ENCODE measurements at regions not wholly inside any gene's neighbourhood (a gene's known extent, or its start where the extent isn't known, plus 50 kb on each side); places are given as distances from the start of the nearest gene placed in this dataset.
"Not testable (repeated sequence)": the region's sequence is repeated elsewhere in the genome, so short reads cannot be mapped to it uniquely, and the experiment has no call there.

DNA sequence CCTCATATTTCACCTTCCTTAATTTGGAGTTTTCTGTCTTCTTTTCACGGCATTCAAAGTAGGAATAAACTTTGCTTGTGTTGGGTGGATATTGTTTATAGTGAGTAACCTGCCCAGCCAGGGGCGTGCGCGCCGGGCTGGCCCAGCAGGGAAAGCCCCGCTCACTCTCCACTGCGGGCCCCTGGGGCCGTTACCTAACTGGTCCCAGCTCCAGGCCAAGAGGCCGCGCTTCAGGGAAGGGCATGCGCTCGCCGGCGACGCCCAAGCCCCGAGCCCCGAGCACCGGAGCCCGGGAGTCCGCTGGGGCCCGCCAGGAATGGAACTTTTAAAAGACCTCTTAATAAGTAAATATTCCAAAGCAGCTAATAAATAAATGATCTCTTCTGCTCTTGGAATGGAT lies 601.3 kb upstream of the ANKRD30A start:
- H3K27me3 ChIP-seq (ENCODE audit: control insufficient read depth, insufficient read depth, low read length); H3K4me1 ChIP-seq (ENCODE audit: control insufficient read depth, insufficient read depth, low read length); H3K9ac ChIP-seq (ENCODE audit: low read length); H3K9me3 ChIP-seq (ENCODE audit: control insufficient read depth, low read length); H3K4me3 ChIP-seq (ENCODE audit: low read length); H3K36me3 ChIP-seq (ENCODE audit: control insufficient read depth, insufficient read depth, low read length): not testable (repeated sequence)

DNA sequence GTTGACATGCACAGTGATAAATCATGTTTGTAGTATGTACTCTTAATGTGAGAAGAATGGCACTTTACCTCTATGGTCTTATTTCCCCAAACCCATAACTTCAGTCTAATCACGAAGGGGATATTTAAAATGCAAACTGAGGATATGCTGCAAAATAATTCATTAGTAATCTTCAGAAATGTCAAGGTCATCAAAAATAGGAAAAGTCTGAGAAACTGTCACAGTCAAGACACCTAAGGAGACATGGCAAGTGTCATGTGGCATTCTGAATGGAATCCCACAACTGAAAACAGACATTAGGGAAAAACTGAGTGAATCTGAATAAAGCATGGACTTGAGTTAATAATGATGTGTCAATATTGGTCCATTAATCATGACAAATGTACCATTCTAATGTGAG lies 605.5 kb upstream of the ANKRD30A start:
- H3K27me3 ChIP-seq (ENCODE audit: control insufficient read depth, insufficient read depth, low read length) = no peaks in the 10 kb centered on the region
- no peak overlapping the region for H3K9ac ChIP-seq (ENCODE audit: low read length)
- no peaks in the 10 kb centered on the region for H3K9me3 ChIP-seq (ENCODE audit: control insufficient read depth, low read length)
- no peaks in the 10 kb centered on the region for H3K4me1 ChIP-seq (ENCODE audit: control insufficient read depth, insufficient read depth, low read length)
- H3K4me3 ChIP-seq (ENCODE audit: low read length) = no peak overlapping the region
- no peaks in the 10 kb centered on the region for H3K36me3 ChIP-seq (ENCODE audit: control insufficient read depth, insufficient read depth, low read length)

DNA sequence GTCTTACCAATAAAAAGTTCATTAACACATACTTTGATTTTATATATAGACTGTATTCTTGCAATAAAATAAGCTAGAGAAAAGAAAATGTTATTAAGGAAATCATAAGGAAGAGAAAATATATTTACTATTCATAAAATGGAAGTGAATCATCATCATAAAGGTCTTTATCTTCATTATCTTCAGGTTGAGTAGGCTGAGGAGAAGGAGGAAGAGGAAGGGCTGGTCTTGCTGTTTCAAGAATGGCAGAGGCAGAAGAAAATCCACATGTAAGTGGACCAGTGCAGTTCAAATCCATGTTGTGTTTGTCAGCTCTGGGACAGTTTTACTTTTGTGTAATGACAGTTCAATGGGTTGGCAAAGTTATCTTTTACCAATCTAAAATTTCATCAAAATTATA lies 609.1 kb upstream of the ANKRD30A start:
- Histone ChIP-seq H3K9ac (ENCODE audit: low read length) (no peak overlapping the region), H3K36me3 (ENCODE audit: control insufficient read depth, insufficient read depth, low read length) (no peaks in the 10 kb centered on the region), H3K9me3 (ENCODE audit: control insufficient read depth, low read length) (no peaks in the 10 kb centered on the region), H3K27me3 (ENCODE audit: control insufficient read depth, insufficient read depth, low read length) (no peaks in the 10 kb centered on the region), H3K4me3 (ENCODE audit: low read length) (no peak overlapping the region), H3K4me1 (ENCODE audit: control insufficient read depth, insufficient read depth, low read length) (no peaks in the 10 kb centered on the region)

DNA sequence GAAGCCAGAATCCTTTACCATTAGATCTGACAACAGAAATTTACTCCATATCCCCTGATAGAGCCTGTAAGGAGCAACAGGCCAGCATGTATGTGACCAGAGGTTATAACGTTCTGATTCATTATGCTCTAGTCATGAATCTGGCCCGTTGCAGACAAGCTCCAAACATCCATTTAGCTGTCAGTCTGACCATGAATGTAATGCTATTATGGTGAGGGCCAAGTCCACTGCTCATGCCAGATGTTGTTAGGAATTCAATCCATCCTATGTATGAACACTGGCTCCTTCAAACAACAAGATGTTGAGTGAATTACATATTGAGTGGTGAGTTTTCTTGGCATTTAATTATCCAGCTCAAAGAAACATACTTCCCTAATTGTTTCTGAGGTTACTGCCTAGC lies 610.1 kb upstream of the ANKRD30A start:
- no peaks in the 10 kb centered on the region for H3K27me3 ChIP-seq (ENCODE audit: control insufficient read depth, insufficient read depth, low read length)
- H3K4me1 ChIP-seq (ENCODE audit: control insufficient read depth, insufficient read depth, low read length) = no peaks in the 10 kb centered on the region
- H3K9me3 ChIP-seq (ENCODE audit: control insufficient read depth, low read length) = no peaks in the 10 kb centered on the region
- no peak overlapping the region for H3K4me3 ChIP-seq (ENCODE audit: low read length)
- no peak overlapping the region for H3K9ac ChIP-seq (ENCODE audit: low read length)
- no peaks in the 10 kb centered on the region for H3K36me3 ChIP-seq (ENCODE audit: control insufficient read depth, insufficient read depth, low read length)

DNA sequence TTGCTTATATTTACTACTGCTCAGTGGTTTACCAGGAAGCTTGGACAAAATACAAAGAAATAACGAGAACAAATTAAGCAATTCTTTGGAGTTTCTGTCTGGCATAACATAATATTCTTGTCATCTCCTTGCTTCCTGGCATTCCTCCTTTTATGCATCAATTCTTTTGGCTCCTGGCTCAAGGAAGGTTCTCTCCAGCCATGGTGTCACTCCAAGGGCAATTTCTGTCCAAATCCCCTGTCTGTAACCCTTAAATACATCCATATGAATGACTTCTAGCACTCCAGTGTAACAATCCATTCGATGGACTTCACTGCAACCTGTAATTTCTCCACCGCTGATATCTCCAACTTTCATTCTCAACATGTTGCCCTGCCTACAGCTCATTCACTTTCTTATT lies 617.7 kb upstream of the ANKRD30A start:
- Histone ChIP-seq H3K27me3 (ENCODE audit: control insufficient read depth, insufficient read depth, low read length) (no peaks in the 10 kb centered on the region), H3K4me3 (ENCODE audit: low read length) (no peak overlapping the region), H3K4me1 (ENCODE audit: control insufficient read depth, insufficient read depth, low read length) (no peaks in the 10 kb centered on the region), H3K9ac (ENCODE audit: low read length) (no peak overlapping the region), H3K9me3 (ENCODE audit: control insufficient read depth, low read length) (no peaks in the 10 kb centered on the region), H3K36me3 (ENCODE audit: control insufficient read depth, insufficient read depth, low read length) (no peaks in the 10 kb centered on the region)

DNA sequence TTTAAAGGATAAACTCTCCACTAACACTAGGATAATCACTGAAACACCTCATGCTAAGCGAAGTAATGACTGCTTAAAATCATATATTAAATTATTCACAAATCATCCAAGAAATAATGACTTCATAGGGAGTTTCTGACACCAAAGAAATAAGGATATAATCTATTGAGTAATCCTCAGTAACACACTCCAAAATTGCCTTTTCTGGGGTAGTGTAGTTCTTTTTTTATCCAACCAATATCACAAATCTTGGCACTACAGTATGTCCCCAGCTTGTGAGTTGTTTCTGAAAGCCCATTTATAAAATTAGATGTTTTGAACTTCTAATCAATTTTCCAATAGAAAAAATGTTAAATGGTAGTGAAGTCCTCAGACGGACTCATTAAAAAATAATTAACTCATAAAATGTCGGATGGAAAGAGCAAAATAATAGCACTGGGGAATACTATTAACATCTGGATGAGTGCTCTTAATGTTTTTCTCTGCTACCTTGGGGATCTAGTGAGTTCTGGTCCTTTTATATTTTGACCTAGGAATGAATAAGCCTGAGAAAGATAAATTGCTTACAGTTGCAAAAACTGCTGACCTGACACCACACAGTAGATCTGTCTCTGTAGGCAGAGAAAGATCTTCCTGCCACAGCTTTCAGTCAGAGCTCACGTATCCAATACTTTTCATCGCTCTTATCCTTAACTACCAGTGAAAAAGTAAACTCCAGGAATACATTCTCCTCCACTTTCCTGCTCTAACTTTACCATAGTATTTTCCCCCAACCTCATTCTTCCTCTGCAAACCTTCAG lies 618.5 kb upstream of the ANKRD30A start:
- no peak overlapping the region for H3K9ac ChIP-seq (ENCODE audit: low read length)
- no peaks in the 10 kb centered on the region for H3K36me3 ChIP-seq (ENCODE audit: control insufficient read depth, insufficient read depth, low read length)
- H3K9me3 ChIP-seq (ENCODE audit: control insufficient read depth, low read length) = no peaks in the 10 kb centered on the region
- no peaks in the 10 kb centered on the region for H3K27me3 ChIP-seq (ENCODE audit: control insufficient read depth, insufficient read depth, low read length)
- H3K4me1 ChIP-seq (ENCODE audit: control insufficient read depth, insufficient read depth, low read length) = no peaks in the 10 kb centered on the region
- no peak overlapping the region for H3K4me3 ChIP-seq (ENCODE audit: low read length)

DNA sequence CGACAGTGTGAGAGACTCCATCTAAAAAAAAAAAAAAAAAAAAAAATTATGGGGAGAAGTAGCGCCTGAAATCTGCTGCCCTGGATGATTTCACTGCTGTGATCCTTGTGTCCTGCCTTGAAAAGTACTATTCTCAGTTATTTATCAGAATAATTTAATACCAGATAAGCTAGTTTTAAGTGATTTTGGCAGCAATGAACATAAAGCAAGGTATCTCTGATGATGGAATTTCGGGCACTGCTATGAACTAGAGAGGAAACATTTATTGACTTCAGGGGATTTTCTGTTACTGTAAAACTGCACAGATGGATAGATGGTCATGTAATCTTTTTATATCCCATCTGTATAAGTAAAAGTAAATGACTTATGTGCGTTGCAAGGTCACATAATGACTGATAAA lies 619.1 kb upstream of the ANKRD30A start:
- no peaks in the 10 kb centered on the region for H3K4me1 ChIP-seq (ENCODE audit: control insufficient read depth, insufficient read depth, low read length)
- no peaks in the 10 kb centered on the region for H3K27me3 ChIP-seq (ENCODE audit: control insufficient read depth, insufficient read depth, low read length)
- no peak overlapping the region for H3K4me3 ChIP-seq (ENCODE audit: low read length)
- no peaks in the 10 kb centered on the region for H3K9me3 ChIP-seq (ENCODE audit: control insufficient read depth, low read length)
- no peaks in the 10 kb centered on the region for H3K36me3 ChIP-seq (ENCODE audit: control insufficient read depth, insufficient read depth, low read length)
- no peak overlapping the region for H3K9ac ChIP-seq (ENCODE audit: low read length)

DNA sequence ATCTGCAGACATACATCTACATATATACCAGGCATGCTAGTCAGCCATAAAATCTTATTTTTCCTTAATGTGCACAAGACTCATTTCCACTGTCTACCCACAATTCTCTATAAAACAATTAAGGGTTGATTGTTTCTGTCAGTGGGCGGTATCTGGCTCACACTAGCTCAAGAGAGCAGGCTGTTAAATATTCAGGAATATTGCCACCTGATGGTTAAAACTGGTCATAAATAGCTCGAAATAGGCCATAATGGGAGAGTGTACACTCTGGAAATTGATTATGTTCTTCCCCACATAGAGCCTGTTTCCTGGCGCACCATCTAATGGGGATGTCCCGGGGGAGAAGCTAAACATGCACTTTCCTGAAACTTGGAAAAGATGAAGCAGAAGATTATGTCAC lies 620.6 kb upstream of the ANKRD30A start:
- Histone ChIP-seq H3K9me3 (ENCODE audit: control insufficient read depth, low read length) (no peaks in the 10 kb centered on the region), H3K4me1 (ENCODE audit: control insufficient read depth, insufficient read depth, low read length) (no peaks in the 10 kb centered on the region), H3K9ac (ENCODE audit: low read length) (no peak overlapping the region), H3K27me3 (ENCODE audit: control insufficient read depth, insufficient read depth, low read length) (no peaks in the 10 kb centered on the region), H3K36me3 (ENCODE audit: control insufficient read depth, insufficient read depth, low read length) (no peaks in the 10 kb centered on the region), H3K4me3 (ENCODE audit: low read length) (no peak overlapping the region)

DNA sequence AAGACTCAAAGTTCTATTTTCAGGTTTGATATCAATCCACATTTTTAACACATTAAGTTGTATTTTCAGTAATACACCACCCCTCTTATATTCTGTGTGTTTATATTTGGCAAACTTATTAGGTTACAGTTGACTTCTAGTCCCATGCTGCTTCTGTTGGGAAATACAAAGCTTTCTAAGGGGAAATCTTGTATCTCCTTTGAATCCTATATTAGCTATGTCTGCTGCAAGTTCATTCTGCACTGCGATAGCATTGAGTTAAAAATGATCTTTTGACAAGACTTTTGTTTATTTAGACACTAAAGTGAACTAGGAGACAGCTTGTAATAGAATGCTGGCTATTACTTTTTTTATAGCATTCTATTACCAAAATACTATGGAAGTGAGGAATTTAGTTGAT lies 625.1 kb upstream of the ANKRD30A start:
- Histone ChIP-seq H3K27me3 (ENCODE audit: control insufficient read depth, insufficient read depth, low read length) (no peaks in the 10 kb centered on the region), H3K4me1 (ENCODE audit: control insufficient read depth, insufficient read depth, low read length) (no peaks in the 10 kb centered on the region), H3K9ac (ENCODE audit: low read length) (no peak overlapping the region), H3K4me3 (ENCODE audit: low read length) (no peak overlapping the region), H3K36me3 (ENCODE audit: control insufficient read depth, insufficient read depth, low read length) (no peaks in the 10 kb centered on the region), H3K9me3 (ENCODE audit: control insufficient read depth, low read length) (no peaks in the 10 kb centered on the region)

DNA sequence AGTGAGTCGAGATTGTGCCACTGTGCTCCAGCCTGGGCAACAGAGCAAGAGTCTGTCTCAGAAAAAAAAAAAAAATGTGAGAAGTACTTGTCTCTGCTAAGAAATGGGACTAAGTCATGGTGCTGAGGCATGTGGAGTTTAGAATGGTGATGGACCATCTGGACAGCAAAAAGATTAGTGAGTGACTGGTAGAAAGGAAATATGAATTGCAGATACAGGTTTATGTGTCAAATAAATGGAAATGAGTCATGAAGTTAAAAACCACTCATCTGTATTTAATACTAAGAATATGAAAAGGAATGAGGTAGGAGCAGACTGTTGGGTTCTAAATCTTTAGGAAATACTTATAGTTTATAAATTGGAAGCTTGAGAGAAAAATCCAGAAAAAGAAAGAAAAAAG lies 625.7 kb upstream of the ANKRD30A start:
- H3K27me3 ChIP-seq (ENCODE audit: control insufficient read depth, insufficient read depth, low read length) = no peaks in the 10 kb centered on the region
- no peak overlapping the region for H3K9ac ChIP-seq (ENCODE audit: low read length)
- H3K4me3 ChIP-seq (ENCODE audit: low read length) = no peak overlapping the region
- H3K4me1 ChIP-seq (ENCODE audit: control insufficient read depth, insufficient read depth, low read length) = no peaks in the 10 kb centered on the region
- H3K36me3 ChIP-seq (ENCODE audit: control insufficient read depth, insufficient read depth, low read length) = no peaks in the 10 kb centered on the region
- no peaks in the 10 kb centered on the region for H3K9me3 ChIP-seq (ENCODE audit: control insufficient read depth, low read length)

DNA sequence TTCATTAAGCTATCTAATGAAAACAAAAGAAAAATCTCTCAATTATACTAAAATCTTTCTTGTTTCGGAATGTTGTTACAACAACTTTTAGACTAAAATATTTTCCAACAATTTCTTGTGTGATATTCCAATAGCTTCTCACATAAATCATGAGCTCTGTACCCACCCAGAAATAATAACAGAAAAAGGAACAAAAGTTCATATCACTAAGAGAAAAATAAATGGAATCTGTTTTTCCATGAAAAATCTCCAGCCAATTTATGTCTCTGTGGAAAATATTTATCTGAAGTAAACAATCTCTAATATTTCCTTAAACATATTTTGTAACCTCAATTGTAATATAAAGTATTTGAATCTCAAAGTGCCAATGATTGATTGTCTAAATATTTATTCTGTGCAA lies 628.6 kb upstream of the ANKRD30A start:
- H3K4me1 ChIP-seq (ENCODE audit: control insufficient read depth, insufficient read depth, low read length) = no peaks in the 10 kb centered on the region
- H3K4me3 ChIP-seq (ENCODE audit: low read length) = no peak overlapping the region
- no peaks in the 10 kb centered on the region for H3K27me3 ChIP-seq (ENCODE audit: control insufficient read depth, insufficient read depth, low read length)
- no peaks in the 10 kb centered on the region for H3K36me3 ChIP-seq (ENCODE audit: control insufficient read depth, insufficient read depth, low read length)
- H3K9ac ChIP-seq (ENCODE audit: low read length) = no peak overlapping the region
- H3K9me3 ChIP-seq (ENCODE audit: control insufficient read depth, low read length) = no peaks in the 10 kb centered on the region

DNA sequence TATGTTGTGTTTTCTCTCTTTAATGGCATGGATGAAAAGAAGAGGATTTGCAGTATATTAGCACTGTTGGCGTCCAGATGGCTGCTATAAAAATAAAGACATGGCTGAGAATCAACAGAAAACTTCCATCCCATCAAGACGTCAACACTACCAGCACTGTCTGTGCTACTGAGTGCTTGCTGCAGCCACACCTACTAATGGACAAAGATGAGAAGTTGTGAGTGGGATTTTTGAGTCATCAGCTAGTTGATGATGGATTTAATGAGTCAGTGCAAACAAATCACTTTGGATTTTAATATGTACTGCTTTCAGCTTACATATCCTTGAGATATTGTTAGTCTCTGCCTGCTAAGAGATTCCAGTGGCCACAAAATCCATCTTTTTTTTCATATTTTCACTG lies 631.0 kb upstream of the ANKRD30A start:
- no peaks in the 10 kb centered on the region for H3K36me3 ChIP-seq (ENCODE audit: control insufficient read depth, insufficient read depth, low read length)
- H3K4me3 ChIP-seq (ENCODE audit: low read length) = no peak overlapping the region
- no peaks in the 10 kb centered on the region for H3K27me3 ChIP-seq (ENCODE audit: control insufficient read depth, insufficient read depth, low read length)
- H3K4me1 ChIP-seq (ENCODE audit: control insufficient read depth, insufficient read depth, low read length) = no peaks in the 10 kb centered on the region
- H3K9me3 ChIP-seq (ENCODE audit: control insufficient read depth, low read length) = no peaks in the 10 kb centered on the region
- no peak overlapping the region for H3K9ac ChIP-seq (ENCODE audit: low read length)

DNA sequence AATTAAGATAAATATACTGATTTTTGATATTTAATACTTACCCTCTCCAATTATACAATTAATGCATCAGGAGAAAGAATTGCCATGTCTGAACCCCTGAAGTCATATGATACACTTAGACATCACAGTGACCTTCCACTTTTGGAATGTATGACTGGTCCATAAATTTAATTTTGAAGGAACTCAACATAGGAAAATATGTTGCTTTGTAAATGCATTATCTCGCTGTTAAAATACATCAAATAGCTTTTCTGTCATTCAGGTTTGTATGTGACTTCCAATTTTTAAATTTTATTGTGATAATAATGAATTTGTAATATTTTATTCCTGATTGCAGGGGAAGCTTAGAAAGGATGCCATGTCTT lies 631.9 kb upstream of the ANKRD30A start:
- no peaks in the 10 kb centered on the region for H3K36me3 ChIP-seq (ENCODE audit: control insufficient read depth, insufficient read depth, low read length)
- H3K27me3 ChIP-seq (ENCODE audit: control insufficient read depth, insufficient read depth, low read length) = no peaks in the 10 kb centered on the region
- no peak overlapping the region for H3K4me3 ChIP-seq (ENCODE audit: low read length)
- no peaks in the 10 kb centered on the region for H3K9me3 ChIP-seq (ENCODE audit: control insufficient read depth, low read length)
- H3K9ac ChIP-seq (ENCODE audit: low read length) = no peak overlapping the region
- no peaks in the 10 kb centered on the region for H3K4me1 ChIP-seq (ENCODE audit: control insufficient read depth, insufficient read depth, low read length)
